ENCODE measurements at regions not wholly inside any gene's neighbourhood (a gene's known extent, or its start where the extent isn't known, plus 50 kb on each side); places are given as distances from the start of the nearest gene placed in this dataset.

GRCh38 chr13:34361560-34361959 lies 543.6 kb downstream of the RFC3 start:
- no peak overlapping the region for H2AFZ ChIP-seq (ENCODE audit: low read length)
- no peaks in the 10 kb centered on the region for H3K27me3 ChIP-seq (ENCODE audit: control insufficient read depth in 3 of 3, insufficient read depth in 3 of 3, low read depth in 1 of 3, low read length in 3 of 3)
- H3K27ac ChIP-seq (replicated peaks; ENCODE audit: low read length): no peak overlapping the region
- no peak overlapping the region for H3K9ac ChIP-seq (ENCODE audit: low read depth, low read length, poor library complexity)
- H3K18ac ChIP-seq (ENCODE audit: low read length): no peak overlapping the region
- no peaks in the 10 kb centered on the region for H3K79me1 ChIP-seq (ENCODE audit: low read depth, low read length)
- peaks cover 0 to 2% of the 10 kb centered on the region in 2 donors for H3K9me3 ChIP-seq (replicated peaks in 1 of 2; ENCODE audit: control insufficient read depth in 2 of 2, insufficient read depth in 1 of 2, low read depth in 1 of 2, low read length in 2 of 2)
- H2BK12ac ChIP-seq (ENCODE audit: low read length): no peak overlapping the region
- no peaks in the 10 kb centered on the region for H3K4me1 ChIP-seq (ENCODE audit: control insufficient read depth in 2 of 2, insufficient read depth in 1 of 2, low read depth in 1 of 2, low read length in 2 of 2)
- no peak overlapping the region for H3K4ac ChIP-seq (ENCODE audit: low read length)
- no peak overlapping the region for H2BK5ac ChIP-seq (ENCODE audit: low read length)
- no peak overlapping the region for H3K4me2 ChIP-seq (ENCODE audit: insufficient read depth, low read length, poor library complexity, severe bottlenecking)
- no peak overlapping the region for H4K8ac ChIP-seq (ENCODE audit: low read depth, low read length)
- no peak overlapping the region for H4K91ac ChIP-seq (ENCODE audit: low read depth, low read length, poor library complexity)
- no peak overlapping the region for H2BK15ac ChIP-seq (ENCODE audit: low read length)
- H3K14ac ChIP-seq (ENCODE audit: low read length): no peak overlapping the region
- H3K4me3 ChIP-seq (ENCODE audit: low read length in 2 of 2): no peak overlapping the region
- H2BK120ac ChIP-seq (ENCODE audit: low read depth, low read length): no peak overlapping the region
- no peak overlapping the region for H2AK5ac ChIP-seq (ENCODE audit: low read depth, low read length)
- WGBS, 2 donors (ENCODE audit: extremely low coverage in 2 of 2, insufficient read length in 2 of 2, insufficient replicate concordance in 1 of 2): no CpG with 5 or more reads among the region's 4 CpGs
- no peak for DNase-seq (ENCODE audit: low spot score)
- H3K23ac ChIP-seq (ENCODE audit: low read depth, low read length, poor library complexity): no peak overlapping the region
- no peaks in the 10 kb centered on the region for H3K36me3 ChIP-seq (replicated peaks in 1 of 2; ENCODE audit: control insufficient read depth in 2 of 2, insufficient read depth in 2 of 2, low read length in 2 of 2)

GRCh38 chr13:34363266-34363665 lies 545.3 kb downstream of the RFC3 start:
- H2BK5ac ChIP-seq (ENCODE audit: low read length): no peak overlapping the region

GRCh38 chr13:34364633-34365032 lies 546.7 kb downstream of the RFC3 start:
- Histone ChIP-seq H2BK12ac (ENCODE audit: low read length) (no peak overlapping the region), H3K9ac (ENCODE audit: low read depth, low read length, poor library complexity) (no peak overlapping the region), H3K14ac (ENCODE audit: low read length) (no peak overlapping the region), H4K8ac (ENCODE audit: low read depth, low read length) (no peak overlapping the region), H2BK15ac (ENCODE audit: low read length) (no peak overlapping the region), H3K79me1 (ENCODE audit: low read depth, low read length) (no peaks in the 10 kb centered on the region), H3K4me1 (ENCODE audit: control insufficient read depth in 2 of 2, insufficient read depth in 1 of 2, low read depth in 1 of 2, low read length in 2 of 2) (no peaks in the 10 kb centered on the region), H3K9me3 (replicated peaks in 1 of 2; ENCODE audit: control insufficient read depth in 2 of 2, insufficient read depth in 1 of 2, low read depth in 1 of 2, low read length in 2 of 2) (peaks cover 0 to 2% of the 10 kb centered on the region in 2 donors), H3K18ac (ENCODE audit: low read length) (no peak overlapping the region), H2AK5ac (ENCODE audit: low read depth, low read length) (no peak overlapping the region), H3K4ac (ENCODE audit: low read length) (no peak overlapping the region), H2BK5ac (ENCODE audit: low read length) (no peak overlapping the region), H2AFZ (ENCODE audit: low read length) (no peak overlapping the region), H3K23ac (ENCODE audit: low read depth, low read length, poor library complexity) (no peak overlapping the region), H3K27me3 (ENCODE audit: control insufficient read depth in 3 of 3, insufficient read depth in 3 of 3, low read depth in 1 of 3, low read length in 3 of 3) (no peaks in the 10 kb centered on the region), H3K27ac (replicated peaks; ENCODE audit: low read length) (no peak overlapping the region), H3K4me3 (ENCODE audit: low read length in 2 of 2) (no peak overlapping the region), H3K36me3 (replicated peaks in 1 of 2; ENCODE audit: control insufficient read depth in 2 of 2, insufficient read depth in 2 of 2, low read length in 2 of 2) (no peaks in the 10 kb centered on the region), H2BK120ac (ENCODE audit: low read depth, low read length) (no peak overlapping the region), H3K4me2 (ENCODE audit: insufficient read depth, low read length, poor library complexity, severe bottlenecking) (no peak overlapping the region), H4K91ac (ENCODE audit: low read depth, low read length, poor library complexity) (no peak overlapping the region)
- no CpG with 5 or more reads among the region's 1 CpG for WGBS, 2 donors (ENCODE audit: extremely low coverage in 2 of 2, insufficient read length in 2 of 2, insufficient replicate concordance in 1 of 2)
- no peak for DNase-seq (ENCODE audit: low spot score)

More at GRCh38 chr13:34363266-34363665, 545.3 kb downstream of the RFC3 start:
- Histone ChIP-seq H3K27me3 (ENCODE audit: control insufficient read depth in 3 of 3, insufficient read depth in 3 of 3, low read depth in 1 of 3, low read length in 3 of 3) (no peaks in the 10 kb centered on the region), H3K18ac (ENCODE audit: low read length) (no peak overlapping the region), H3K36me3 (replicated peaks in 1 of 2; ENCODE audit: control insufficient read depth in 2 of 2, insufficient read depth in 2 of 2, low read length in 2 of 2) (no peaks in the 10 kb centered on the region), H3K4me1 (ENCODE audit: control insufficient read depth in 2 of 2, insufficient read depth in 1 of 2, low read depth in 1 of 2, low read length in 2 of 2) (no peaks in the 10 kb centered on the region), H2BK15ac (ENCODE audit: low read length) (no peak overlapping the region), H3K27ac (replicated peaks; ENCODE audit: low read length) (no peak overlapping the region), H2AFZ (ENCODE audit: low read length) (no peak overlapping the region), H4K8ac (ENCODE audit: low read depth, low read length) (no peak overlapping the region), H3K23ac (ENCODE audit: low read depth, low read length, poor library complexity) (no peak overlapping the region), H3K14ac (ENCODE audit: low read length) (no peak overlapping the region), H2BK12ac (ENCODE audit: low read length) (no peak overlapping the region), H3K9me3 (replicated peaks in 1 of 2; ENCODE audit: control insufficient read depth in 2 of 2, insufficient read depth in 1 of 2, low read depth in 1 of 2, low read length in 2 of 2) (peaks cover 0 to 2% of the 10 kb centered on the region in 2 donors), H3K4ac (ENCODE audit: low read length) (no peak overlapping the region), H3K4me2 (ENCODE audit: insufficient read depth, low read length, poor library complexity, severe bottlenecking) (no peak overlapping the region), H2BK120ac (ENCODE audit: low read depth, low read length) (no peak overlapping the region), H4K91ac (ENCODE audit: low read depth, low read length, poor library complexity) (no peak overlapping the region), H3K79me1 (ENCODE audit: low read depth, low read length) (no peaks in the 10 kb centered on the region), H3K4me3 (ENCODE audit: low read length in 2 of 2) (no peak overlapping the region), H2AK5ac (ENCODE audit: low read depth, low read length) (no peak overlapping the region), H3K9ac (ENCODE audit: low read depth, low read length, poor library complexity) (no peak overlapping the region)
- no peak for DNase-seq (ENCODE audit: low spot score)
- no CpG with 5 or more reads among the region's 4 CpGs for WGBS, 2 donors (ENCODE audit: extremely low coverage in 2 of 2, insufficient read length in 2 of 2, insufficient replicate concordance in 1 of 2)

- no peak overlapping the region for H3K18ac ChIP-seq (ENCODE audit: low read length)
- no peaks in the 10 kb centered on the region for H3K27me3 ChIP-seq (ENCODE audit: control insufficient read depth in 3 of 3, insufficient read depth in 3 of 3, low read depth in 1 of 3, low read length in 3 of 3)
- H3K36me3 ChIP-seq (replicated peaks in 1 of 2; ENCODE audit: control insufficient read depth in 2 of 2, insufficient read depth in 2 of 2, low read length in 2 of 2): no peaks in the 10 kb centered on the region
- peaks cover 0 to 2% of the 10 kb centered on the region in 2 donors for H3K9me3 ChIP-seq (replicated peaks in 1 of 2; ENCODE audit: control insufficient read depth in 2 of 2, insufficient read depth in 1 of 2, low read depth in 1 of 2, low read length in 2 of 2)
- H2BK12ac ChIP-seq (ENCODE audit: low read length): no peak overlapping the region
- no peak overlapping the region for H2BK120ac ChIP-seq (ENCODE audit: low read depth, low read length)
- no CpG with 5 or more reads among the region's 1 CpG for WGBS, 2 donors (ENCODE audit: extremely low coverage in 2 of 2, insufficient read length in 2 of 2, insufficient replicate concordance in 1 of 2)
- no peak overlapping the region for H3K9ac ChIP-seq (ENCODE audit: low read depth, low read length, poor library complexity)
- H3K79me1 ChIP-seq (ENCODE audit: low read depth, low read length): no peaks in the 10 kb centered on the region
- no peak overlapping the region for H3K14ac ChIP-seq (ENCODE audit: low read length)
- H3K4ac ChIP-seq (ENCODE audit: low read length): no peak overlapping the region
- H4K8ac ChIP-seq (ENCODE audit: low read depth, low read length): no peak overlapping the region
- no peak overlapping the region for H3K4me2 ChIP-seq (ENCODE audit: insufficient read depth, low read length, poor library complexity, severe bottlenecking)
- DNase-seq (ENCODE audit: low spot score): no peak
- no peaks in the 10 kb centered on the region for H3K4me1 ChIP-seq (ENCODE audit: control insufficient read depth in 2 of 2, insufficient read depth in 1 of 2, low read depth in 1 of 2, low read length in 2 of 2)
- H4K91ac ChIP-seq (ENCODE audit: low read depth, low read length, poor library complexity): no peak overlapping the region
- no peak overlapping the region for H3K27ac ChIP-seq (replicated peaks; ENCODE audit: low read length)
- H2BK15ac ChIP-seq (ENCODE audit: low read length): no peak overlapping the region
- H3K23ac ChIP-seq (ENCODE audit: low read depth, low read length, poor library complexity): no peak overlapping the region
- H2AFZ ChIP-seq (ENCODE audit: low read length): no peak overlapping the region
- H2BK5ac ChIP-seq (ENCODE audit: low read length): no peak overlapping the region
- H2AK5ac ChIP-seq (ENCODE audit: low read depth, low read length): no peak overlapping the region
- H3K4me3 ChIP-seq (ENCODE audit: low read length in 2 of 2): no peak overlapping the region
Measured at GRCh38 chr13:34369931-34370330, 552.0 kb downstream of the RFC3 start.

Measured in neuronal stem cell (in vitro differentiated cells).